Parathyroid adenoma (tissue), 2 donors: ENCODE measurements at regions not wholly inside any gene's neighbourhood (a gene's known extent, or its start where the extent isn't known, plus 50 kb on each side); places are given as distances from the start of the nearest gene placed in this dataset.

ENCODE experiments used
- H2AFZ ChIP-seq: fragments of 300-600 bp; sonication (generic); one replicate; pipeline ENCODE4 v1.7.0; 2017; ENCODE audit warnings: antibody characterized with exemption, mild to moderate bottlenecking
- H3K27ac ChIP-seq: fragments of 300-600 bp; sonication (generic); one replicate; pipeline ENCODE4 v1.7.0; 2017
- H3K27me3 ChIP-seq: fragments of 300-600 bp; sonication (generic); one replicate; pipeline ENCODE4 v1.7.0; 2017; ENCODE audit warnings: low read length; ENCODE audit not compliant: control insufficient read depth, insufficient read depth
- H3K36me3 ChIP-seq: fragments of 300-600 bp; sonication (generic); one replicate; pipeline ENCODE4 v1.7.0; 2017; ENCODE audit warnings: low read length; ENCODE audit not compliant: control insufficient read depth, insufficient read depth
- H3K4me1 ChIP-seq: fragments of 300-600 bp; sonication (generic); one replicate; pipeline ENCODE4 v1.7.0; 2017; ENCODE audit warnings: control low read depth
- H3K4me2 ChIP-seq: fragments of 300-600 bp; sonication (generic); one replicate; pipeline ENCODE4 v1.7.0; 2017; ENCODE audit warnings: low read length
- H3K4me3 ChIP-seq: fragments of 300-600 bp; sonication (generic); one replicate; pipeline ENCODE4 v1.7.0; 2017; ENCODE audit warnings: low read depth, low read length
- H3K79me2 ChIP-seq: fragments of 300-600 bp; sonication (generic); one replicate; pipeline ENCODE4 v1.7.0; 2017; ENCODE audit warnings: control low read depth
- H3K9ac ChIP-seq: fragments of 300-600 bp; sonication (generic); one replicate; pipeline ENCODE4 v1.7.0; 2017; ENCODE audit warnings: mild to moderate bottlenecking
- H3K9me3 ChIP-seq: fragments of 300-600 bp; sonication (generic); one replicate; pipeline ENCODE4 v1.7.0; 2017; ENCODE audit warnings: low read length; ENCODE audit not compliant: control insufficient read depth
- TF ChIP-seq, protein P1 (sequence below): fragments of 300-600 bp; sonication (generic); IDR thresholded peaks from one replicate; pipeline ENCODE4 v1.7.0; 2017; ENCODE audit warnings: antibody characterized with exemption, mild to moderate bottlenecking
- donor health status: primary hyperparathyroidism.

GRCh38 chr3:6791161-6791560 lies 69.8 kb upstream of the GRM7 start:
- Histone ChIP-seq H3K4me1 (no peaks in the 10 kb centered on the region), H3K79me2 (no peaks in the 10 kb centered on the region), H3K4me2 (no peak overlapping the region), H3K27ac (no peak overlapping the region), H3K27me3 (no peaks in the 10 kb centered on the region), H3K9ac (no peak overlapping the region), H3K36me3 (no peaks in the 10 kb centered on the region), H3K4me3 (no peak overlapping the region), H2AFZ (no peak overlapping the region), H3K9me3 (no peaks in the 10 kb centered on the region)
- TF ChIP-seq, protein P1, sequence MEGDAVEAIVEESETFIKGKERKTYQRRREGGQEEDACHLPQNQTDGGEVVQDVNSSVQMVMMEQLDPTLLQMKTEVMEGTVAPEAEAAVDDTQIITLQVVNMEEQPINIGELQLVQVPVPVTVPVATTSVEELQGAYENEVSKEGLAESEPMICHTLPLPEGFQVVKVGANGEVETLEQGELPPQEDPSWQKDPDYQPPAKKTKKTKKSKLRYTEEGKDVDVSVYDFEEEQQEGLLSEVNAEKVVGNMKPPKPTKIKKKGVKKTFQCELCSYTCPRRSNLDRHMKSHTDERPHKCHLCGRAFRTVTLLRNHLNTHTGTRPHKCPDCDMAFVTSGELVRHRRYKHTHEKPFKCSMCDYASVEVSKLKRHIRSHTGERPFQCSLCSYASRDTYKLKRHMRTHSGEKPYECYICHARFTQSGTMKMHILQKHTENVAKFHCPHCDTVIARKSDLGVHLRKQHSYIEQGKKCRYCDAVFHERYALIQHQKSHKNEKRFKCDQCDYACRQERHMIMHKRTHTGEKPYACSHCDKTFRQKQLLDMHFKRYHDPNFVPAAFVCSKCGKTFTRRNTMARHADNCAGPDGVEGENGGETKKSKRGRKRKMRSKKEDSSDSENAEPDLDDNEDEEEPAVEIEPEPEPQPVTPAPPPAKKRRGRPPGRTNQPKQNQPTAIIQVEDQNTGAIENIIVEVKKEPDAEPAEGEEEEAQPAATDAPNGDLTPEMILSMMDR, result no peak

DNA sequence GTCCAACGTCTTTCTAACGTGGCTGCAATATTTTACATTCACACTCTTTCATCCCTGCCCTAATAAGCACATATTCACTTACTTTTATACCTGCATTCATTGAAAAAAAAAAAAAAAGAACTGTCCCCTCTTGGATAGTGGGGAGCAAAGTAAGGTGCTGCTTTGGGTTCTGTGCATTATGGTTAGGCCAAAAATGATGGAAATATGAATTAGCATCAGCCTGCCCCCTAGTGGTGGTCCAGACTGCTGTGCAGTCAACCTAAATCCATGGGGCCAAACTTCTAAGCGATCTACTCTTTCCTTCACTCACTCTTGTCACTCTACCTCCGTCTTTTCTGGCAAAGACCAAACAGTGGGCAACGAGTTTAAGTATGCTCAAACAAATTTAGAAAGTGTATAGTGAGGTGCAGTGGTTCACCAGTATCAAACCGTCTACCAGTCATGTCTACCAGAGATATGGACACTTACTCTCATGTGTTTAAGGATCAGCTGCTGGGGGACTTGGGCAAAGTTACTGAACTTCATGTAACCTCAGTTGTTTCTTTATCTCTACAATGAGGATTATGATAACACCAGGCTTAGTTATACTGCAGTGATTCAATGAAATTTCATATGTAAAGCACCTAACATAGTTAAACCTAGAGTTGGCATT lies 61.5 kb upstream of the GRM7 start:
- Histone ChIP-seq H3K36me3 (no peaks in the 10 kb centered on the region), H3K4me1 (no peaks in the 10 kb centered on the region), H3K27ac (no peak overlapping the region), H3K79me2 (no peaks in the 10 kb centered on the region), H3K4me2 (no peak overlapping the region), H3K9me3 (no peaks in the 10 kb centered on the region), H3K4me3 (no peak overlapping the region), H2AFZ (no peak overlapping the region), H3K27me3 (no peaks in the 10 kb centered on the region), H3K9ac (no peak overlapping the region)
- TF ChIP-seq, protein P1, result no peak

- no peaks in the 10 kb centered on the region for H3K79me2 ChIP-seq
- no peaks in the 10 kb centered on the region for H3K36me3 ChIP-seq
- H3K9ac ChIP-seq, result no peak overlapping the region
- no peaks in the 10 kb centered on the region for H3K27me3 ChIP-seq
- TF ChIP-seq, protein P1, result no peak
- no peak overlapping the region for H2AFZ ChIP-seq
- no peak overlapping the region for H3K27ac ChIP-seq
- H3K4me2 ChIP-seq, result no peak overlapping the region
- no peaks in the 10 kb centered on the region for H3K4me1 ChIP-seq
- no peaks in the 10 kb centered on the region for H3K9me3 ChIP-seq
- H3K4me3 ChIP-seq, result no peak overlapping the region
Observed at GRCh38 chr3:6803619-6804018, 57.3 kb upstream of the GRM7 start.

DNA sequence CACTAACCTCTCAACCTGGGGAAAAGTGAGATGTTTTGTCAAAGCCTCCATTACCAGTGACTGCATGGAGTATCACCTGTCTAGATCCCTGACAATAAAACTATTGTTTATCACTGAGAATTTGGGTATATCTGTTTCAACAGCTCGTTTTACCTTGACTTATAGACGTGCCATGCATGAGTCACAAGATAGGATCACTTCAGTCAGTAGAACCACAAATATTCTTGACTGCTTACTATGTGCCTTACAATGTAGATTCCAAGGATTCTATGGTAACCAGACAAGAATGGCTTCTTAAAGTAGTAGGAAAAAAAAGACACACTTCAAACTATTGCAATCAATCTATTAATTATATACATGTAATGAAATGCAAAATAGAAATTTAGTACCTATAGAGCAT lies 55.7 kb upstream of the GRM7 start:
- H3K4me1 ChIP-seq, result no peaks in the 10 kb centered on the region
- no peak overlapping the region for H2AFZ ChIP-seq
- H3K9me3 ChIP-seq, result no peaks in the 10 kb centered on the region
- H3K4me3 ChIP-seq, result no peak overlapping the region
- H3K27me3 ChIP-seq, result no peaks in the 10 kb centered on the region
- H3K27ac ChIP-seq, result no peak overlapping the region
- no peak overlapping the region for H3K9ac ChIP-seq
- H3K36me3 ChIP-seq, result no peaks in the 10 kb centered on the region
- TF ChIP-seq, protein P1, result no peak
- H3K4me2 ChIP-seq, result no peak overlapping the region
- no peaks in the 10 kb centered on the region for H3K79me2 ChIP-seq

DNA sequence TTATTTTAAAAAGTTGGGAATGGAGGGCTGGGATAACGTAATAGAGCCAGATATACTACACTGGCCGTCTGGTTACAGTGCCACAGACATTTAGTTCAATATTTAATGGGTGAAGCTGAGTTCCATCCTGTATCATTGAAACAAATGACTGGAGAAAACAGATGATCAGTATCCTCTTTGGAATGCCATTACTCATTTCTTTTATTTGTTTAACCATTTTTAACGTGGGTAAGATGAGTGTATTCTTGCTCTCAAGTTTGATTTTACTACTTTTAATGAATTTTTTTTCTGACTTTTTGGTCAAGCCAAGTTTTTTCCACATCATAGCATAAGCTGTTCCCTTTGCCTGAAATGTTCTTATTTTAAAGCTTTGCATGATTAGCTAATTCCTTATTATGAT lies 53.9 kb upstream of the GRM7 start:
- TF ChIP-seq, protein P1, result no peak
- Histone ChIP-seq H3K9ac (no peak overlapping the region), H3K27me3 (no peaks in the 10 kb centered on the region), H3K9me3 (no peaks in the 10 kb centered on the region), H3K36me3 (no peaks in the 10 kb centered on the region), H3K4me2 (no peak overlapping the region), H3K4me3 (no peak overlapping the region), H3K27ac (no peak overlapping the region), H2AFZ (no peak overlapping the region), H3K4me1 (no peaks in the 10 kb centered on the region), H3K79me2 (no peaks in the 10 kb centered on the region)
